Neural progenitor cell (in vitro differentiated cells): ENCODE measurements at regions not wholly inside any gene's neighbourhood (a gene's known extent, or its start where the extent isn't known, plus 50 kb on each side); places are given as distances from the start of the nearest gene placed in this dataset.

ENCODE experiments used
- DNase-seq: peaks from one replicate; pipeline ENCODE4 v3.0.0-alpha.2; 2016; ENCODE audit warnings: low spot score
- H2AFZ ChIP-seq: fragments of 200-600 bp; sonication (generic); replicated peaks from 2 replicates; pipeline ENCODE4 v1.6.1; 2016; ENCODE audit warnings: antibody characterized with exemption
- H3F3A ChIP-seq: fragments of 200-600 bp; sonication (generic); 2 replicates; pipeline ENCODE4 v1.6.1; 2016; ENCODE audit warnings: antibody characterized with exemption, low read depth
- H3K27ac ChIP-seq: fragments of 200-600 bp; sonication (generic); 2 replicates; pipeline ENCODE4 v1.5.1; 2016; ENCODE audit warnings: mild to moderate bottlenecking
- H3K27me3 ChIP-seq: fragments of 200-600 bp; sonication (generic); 2 replicates; pipeline ENCODE4 v1.6.1; 2016; ENCODE audit warnings: mild to moderate bottlenecking, moderate library complexity
- H3K36me3 ChIP-seq: fragments of 200-600 bp; sonication (generic); 2 replicates; pipeline ENCODE4 v1.5.1; 2016
- H3K4me1 ChIP-seq: fragments of 200-600 bp; sonication (generic); 2 replicates; pipeline ENCODE4 v1.6.1; 2016; ENCODE audit warnings: mixed run types
- H3K4me2 ChIP-seq: fragments of 200-600 bp; sonication (generic); 2 replicates; pipeline ENCODE4 v1.6.1; 2016
- H3K4me3 ChIP-seq: fragments of 200-600 bp; sonication (generic); 2 replicates; pipeline ENCODE4 v1.5.1; 2016
- H3K79me2 ChIP-seq: fragments of 200-600 bp; sonication (generic); 2 replicates; pipeline ENCODE4 v1.6.1; 2016; ENCODE audit warnings: low read depth
- H3K9ac ChIP-seq: fragments of 200-600 bp; sonication (generic); 2 replicates; pipeline ENCODE4 v1.6.1; 2016
- H3K9me3 ChIP-seq: fragments of 200-600 bp; sonication (generic); 2 replicates; pipeline ENCODE4 v1.5.1; 2016; ENCODE audit warnings: low read depth
- H4K20me1 ChIP-seq: fragments of 200-600 bp; sonication (generic); 2 replicates; pipeline ENCODE4 v1.6.1; 2016; ENCODE audit warnings: low read depth
- H3K27ac Mint-ChIP-seq: 3 replicates; pipeline ENCODE4 v1.8.0; 2021; ENCODE audit warnings: mixed read lengths
- H3K27me3 Mint-ChIP-seq: 2 replicates; pipeline ENCODE4 v1.8.0; 2022; ENCODE audit warnings: low read depth, mild to moderate bottlenecking, inconsistent platforms, moderate library complexity, mixed read lengths; ENCODE audit not compliant: insufficient read depth
- H3K36me3 Mint-ChIP-seq: 3 replicates; pipeline ENCODE4 v1.8.0; 2021; ENCODE audit warnings: mixed read lengths
- H3K4me1 Mint-ChIP-seq: 3 replicates; pipeline ENCODE4 v1.8.0; 2021; ENCODE audit warnings: mixed read lengths
- H3K4me3 Mint-ChIP-seq: 3 replicates; pipeline ENCODE4 v1.8.0; 2021; ENCODE audit warnings: mild to moderate bottlenecking, moderate library complexity, mixed read lengths
- H3K9me3 Mint-ChIP-seq: 3 replicates; pipeline ENCODE4 v1.8.0; 2020; ENCODE audit warnings: mixed read lengths
- EZH2 ChIP-seq: fragments of 200-600 bp; sonication (generic); IDR thresholded peaks from 2 replicates; pipeline ENCODE4 v1.6.1; 2017; ENCODE audit warnings: antibody characterized with exemption, mild to moderate bottlenecking, moderate library complexity
- EZH2phosphoT487 ChIP-seq: fragments of 200-600 bp; sonication (generic); IDR thresholded peaks from 2 replicates; pipeline ENCODE4 v1.6.1; 2017; ENCODE audit warnings: antibody characterized with exemption
- TF ChIP-seq, protein P1 (sequence below): fragments of 200-600 bp; sonication (generic); IDR thresholded peaks from 2 replicates; pipeline ENCODE4 v1.5.1; 2017; ENCODE audit warnings: antibody characterized with exemption, mild to moderate bottlenecking

DNA sequence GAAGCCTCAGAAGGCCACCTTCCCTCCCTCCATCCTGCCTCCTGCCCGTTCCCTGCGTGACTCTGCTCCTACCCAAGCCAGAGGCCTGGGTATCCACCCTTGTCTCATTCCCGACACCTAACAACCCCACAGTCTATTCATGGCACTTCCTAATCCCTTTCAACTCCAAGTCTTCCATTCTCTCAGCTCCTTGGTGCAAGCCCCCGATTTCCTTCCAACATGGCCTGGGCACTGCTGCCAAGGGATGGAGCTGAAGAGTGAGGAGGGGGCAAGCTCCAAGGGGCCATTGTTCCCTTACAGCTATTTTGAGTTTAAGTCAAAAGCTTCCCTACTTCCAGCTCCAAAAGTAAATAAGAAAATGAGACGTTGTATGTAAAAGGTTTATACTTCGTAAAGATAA is 84.8 kb upstream of the ASB18 start:
- Mint-ChIP-seq H3K4me1 (peaks cover 18% of the 10 kb centered on the region), H3K27me3 (peaks cover 6% of the 10 kb centered on the region), H3K27ac (no peak overlapping the region), H3K9me3 (no peaks in the 10 kb centered on the region), H3K4me3 (no peak overlapping the region), H3K36me3 (no peaks in the 10 kb centered on the region)
- Histone ChIP-seq H3F3A (no peaks in the 10 kb centered on the region), H3K27me3 (no peaks in the 10 kb centered on the region), H3K4me2 (no peak overlapping the region), H2AFZ (no peak overlapping the region), H3K79me2 (no peaks in the 10 kb centered on the region), H3K27ac (no peak overlapping the region), H3K9me3 (no peaks in the 10 kb centered on the region), H3K4me1 (peaks cover 17% of the 10 kb centered on the region), H4K20me1 (no peaks in the 10 kb centered on the region), H3K4me3 (no peak overlapping the region), H3K9ac (no peak overlapping the region), H3K36me3 (no peaks in the 10 kb centered on the region)
- TF ChIP-seq EZH2 (no peak), EZH2phosphoT487 (no peak)
- TF ChIP-seq, protein P1, sequence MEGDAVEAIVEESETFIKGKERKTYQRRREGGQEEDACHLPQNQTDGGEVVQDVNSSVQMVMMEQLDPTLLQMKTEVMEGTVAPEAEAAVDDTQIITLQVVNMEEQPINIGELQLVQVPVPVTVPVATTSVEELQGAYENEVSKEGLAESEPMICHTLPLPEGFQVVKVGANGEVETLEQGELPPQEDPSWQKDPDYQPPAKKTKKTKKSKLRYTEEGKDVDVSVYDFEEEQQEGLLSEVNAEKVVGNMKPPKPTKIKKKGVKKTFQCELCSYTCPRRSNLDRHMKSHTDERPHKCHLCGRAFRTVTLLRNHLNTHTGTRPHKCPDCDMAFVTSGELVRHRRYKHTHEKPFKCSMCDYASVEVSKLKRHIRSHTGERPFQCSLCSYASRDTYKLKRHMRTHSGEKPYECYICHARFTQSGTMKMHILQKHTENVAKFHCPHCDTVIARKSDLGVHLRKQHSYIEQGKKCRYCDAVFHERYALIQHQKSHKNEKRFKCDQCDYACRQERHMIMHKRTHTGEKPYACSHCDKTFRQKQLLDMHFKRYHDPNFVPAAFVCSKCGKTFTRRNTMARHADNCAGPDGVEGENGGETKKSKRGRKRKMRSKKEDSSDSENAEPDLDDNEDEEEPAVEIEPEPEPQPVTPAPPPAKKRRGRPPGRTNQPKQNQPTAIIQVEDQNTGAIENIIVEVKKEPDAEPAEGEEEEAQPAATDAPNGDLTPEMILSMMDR = no peak
- no peak for DNase-seq

DNA sequence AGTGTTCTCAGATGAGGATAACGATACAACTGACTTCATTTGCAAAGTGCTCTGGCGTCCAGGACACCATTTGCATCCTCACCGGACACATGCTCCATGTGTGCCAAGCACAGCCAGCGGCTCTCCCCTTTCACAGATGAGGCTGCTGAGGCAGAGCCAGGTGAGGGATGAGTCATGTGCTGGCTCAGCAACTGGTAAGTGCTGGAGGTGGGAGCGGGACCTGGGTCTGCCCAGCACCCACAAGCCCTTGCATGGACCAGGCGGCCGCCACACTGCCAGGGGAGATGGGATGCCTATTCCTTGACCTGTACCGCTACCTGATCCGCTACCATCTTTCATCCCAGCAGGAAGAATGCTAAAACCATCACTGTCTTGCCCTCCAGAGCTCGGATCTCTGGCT is 86.2 kb upstream of the ASB18 start:
- no peak overlapping the region for H3K9ac ChIP-seq
- no peak overlapping the region for H3K4me3 ChIP-seq
- Mint-ChIP-seq H3K27me3 (peaks cover 6% of the 10 kb centered on the region), H3K4me3 (no peak overlapping the region), H3K27ac (no peak overlapping the region), H3K4me1 (peaks cover 10% of the 10 kb centered on the region), H3K36me3 (no peaks in the 10 kb centered on the region), H3K9me3 (no peaks in the 10 kb centered on the region)
- no peaks in the 10 kb centered on the region for H3K9me3 ChIP-seq
- H3K79me2 ChIP-seq = no peaks in the 10 kb centered on the region
- TF ChIP-seq EZH2 = no peak
- no peak for TF ChIP-seq EZH2phosphoT487
- TF ChIP-seq, protein P1 = no peak
- no peaks in the 10 kb centered on the region for H3K27me3 ChIP-seq
- H4K20me1 ChIP-seq = no peaks in the 10 kb centered on the region
- H3K27ac ChIP-seq = no peak overlapping the region
- H3K4me1 ChIP-seq = peaks cover 7% of the 10 kb centered on the region
- H2AFZ ChIP-seq = no peak overlapping the region
- no peak overlapping the region for H3K4me2 ChIP-seq
- H3F3A ChIP-seq = no peaks in the 10 kb centered on the region
- no peaks in the 10 kb centered on the region for H3K36me3 ChIP-seq
- no peak for DNase-seq

DNA sequence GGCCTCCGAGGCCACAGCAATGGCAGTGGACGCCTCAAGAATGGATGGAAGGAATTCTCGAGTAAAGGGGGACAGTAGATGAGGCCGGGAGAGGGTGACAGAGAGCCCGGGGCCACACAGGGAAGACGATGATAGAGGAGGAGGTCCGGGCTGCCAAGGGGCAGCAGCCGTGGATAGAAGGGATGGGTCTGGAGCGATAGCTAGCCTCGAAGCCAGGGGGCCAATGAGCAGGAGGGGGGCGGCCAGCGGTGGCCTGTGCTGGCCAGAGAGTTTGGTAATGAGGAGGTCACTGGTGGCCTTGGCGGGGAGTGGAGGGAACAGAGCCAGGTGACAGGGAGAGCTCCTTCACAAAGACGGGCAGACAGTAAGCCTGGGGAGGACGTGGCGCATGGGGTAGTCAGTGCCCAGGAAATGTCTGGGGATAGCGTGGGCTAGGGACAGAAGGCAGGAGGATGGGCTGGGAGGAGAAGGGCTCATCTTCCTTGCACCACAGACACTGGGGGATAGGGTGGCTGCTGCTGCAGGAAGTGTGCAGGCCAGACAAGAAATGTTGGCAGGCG is 87.8 kb upstream of the ASB18 start:
- H3K36me3 Mint-ChIP-seq = no peaks in the 10 kb centered on the region
- peaks cover 6% of the 10 kb centered on the region for H3K27me3 Mint-ChIP-seq
- H3K27ac Mint-ChIP-seq = no peak overlapping the region
- no peak overlapping the region for H3K9ac ChIP-seq
- H3K27ac ChIP-seq = no peak overlapping the region
- no peaks in the 10 kb centered on the region for H3K79me2 ChIP-seq
- TF ChIP-seq, protein P1 = no peak
- TF ChIP-seq EZH2 = no peak
- no peak for TF ChIP-seq EZH2phosphoT487
- no peaks in the 10 kb centered on the region for H3K9me3 ChIP-seq
- no peaks in the 10 kb centered on the region for H3K36me3 ChIP-seq
- H3K4me3 Mint-ChIP-seq = no peak overlapping the region
- no peak overlapping the region for H3K4me3 ChIP-seq
- H4K20me1 ChIP-seq = no peaks in the 10 kb centered on the region
- no peaks in the 10 kb centered on the region for H3K9me3 Mint-ChIP-seq
- H3K4me2 ChIP-seq = no peak overlapping the region
- H2AFZ ChIP-seq = no peak overlapping the region
- peaks cover 5% of the 10 kb centered on the region for H3K4me1 ChIP-seq
- H3F3A ChIP-seq = peaks cover 5% of the 10 kb centered on the region
- no peaks in the 10 kb centered on the region for H3K27me3 ChIP-seq
- peaks cover 11% of the 10 kb centered on the region for H3K4me1 Mint-ChIP-seq
- no peak for DNase-seq
